Lower lobe of right lung (tissue), 2 donors: ENCODE measurements at regions not wholly inside any gene's neighbourhood (a gene's known extent, or its start where the extent isn't known, plus 50 kb on each side); places are given as distances from the start of the nearest gene placed in this dataset.
"Not testable (repeated sequence)": the region's sequence is repeated elsewhere in the genome, so short reads cannot be mapped to it uniquely, and the experiment has no call there.

Experiments
- ATAC-seq, 2 donors: fragments of 200-7000 bp; cut with Tn5 transposase; one replicate each; pipeline ENCODE4 v1.9.1; 2020 to 2022; ENCODE audit warnings: mild to moderate bottlenecking in 2 of 2, moderate library complexity in 2 of 2
- DNase-seq: peaks from one replicate; pipeline ENCODE4 v3.0.0-alpha.2; 2020
- H3K27ac ChIP-seq: fragments of 200-600 bp; one replicate; pipeline ENCODE4 v1.8.0; 2022
- H3K27me3 ChIP-seq: fragments of 200-600 bp; one replicate; pipeline ENCODE4 v1.8.0; 2022; ENCODE audit warnings: low read depth
- H3K36me3 ChIP-seq: fragments of 200-600 bp; one replicate; pipeline ENCODE4 v1.8.0; 2022; ENCODE audit warnings: mild to moderate bottlenecking
- H3K4me1 ChIP-seq: fragments of 200-600 bp; one replicate; pipeline ENCODE4 v1.8.0; 2022
- H3K4me3 ChIP-seq: fragments of 200-600 bp; one replicate; pipeline ENCODE4 v1.8.0; 2022; ENCODE audit warnings: mild to moderate bottlenecking
- H3K9me3 ChIP-seq: fragments of 200-600 bp; one replicate; pipeline ENCODE4 v1.8.0; 2022
- CTCF ChIP-seq: fragments of 200-600 bp; IDR thresholded peaks from one replicate; pipeline ENCODE4 v1.8.0; 2022; ENCODE audit warnings: antibody characterized with exemption, mild to moderate bottlenecking
- intact Hi-C: fragments of 100-400 bp; cut with DNase I; formaldehyde crosslinking; loops from one replicate; pipeline ENCODE4 v1.11.0; 2022
- donor health status: DM: no; HTN: yes; CAD: no; lungs with severe emphysema.

DNA sequence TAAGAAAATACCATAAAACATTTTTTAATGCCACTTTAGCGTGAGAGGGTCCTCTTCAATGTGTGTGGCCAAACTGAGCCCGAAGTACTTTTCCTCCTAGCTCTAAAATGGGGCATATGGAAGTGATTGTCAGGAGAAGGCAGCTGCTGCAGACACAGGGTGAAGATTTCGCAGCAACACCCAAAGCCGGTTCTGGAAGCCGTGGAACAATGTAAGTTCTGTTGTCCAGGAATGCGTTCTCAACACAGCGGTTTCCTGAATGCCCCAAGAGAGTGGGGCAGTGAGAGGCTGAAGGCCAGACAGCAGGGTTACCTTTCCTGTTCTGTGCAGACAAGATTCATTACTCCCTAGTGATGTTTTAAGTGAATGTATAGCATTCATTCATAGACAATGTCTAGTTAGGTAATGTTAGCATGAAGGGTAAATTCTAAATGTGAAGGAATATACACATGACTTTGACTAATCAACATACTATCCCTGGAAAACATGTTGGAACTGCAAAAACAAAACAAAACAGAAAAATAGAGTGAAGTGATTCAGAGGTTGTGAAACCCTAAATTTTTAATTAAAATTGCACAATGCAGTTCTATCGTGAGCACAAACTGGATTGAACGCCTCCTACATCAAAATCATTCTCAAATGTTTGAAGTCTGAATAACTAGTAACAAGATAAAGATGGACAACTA, 197.0 kb upstream of the SEMA6A start:
- ATAC-seq (no peak), DNase-seq (no peak)
- Histone ChIP-seq H3K27me3 (no peaks in the 10 kb centered on the region), H3K27ac (no peak overlapping the region), H3K4me1 (no peaks in the 10 kb centered on the region), H3K4me3 (no peak overlapping the region), H3K36me3 (no peaks in the 10 kb centered on the region), H3K9me3 (no peaks in the 10 kb centered on the region)
- intact Hi-C loops: no loop called here
- no peak for TF ChIP-seq CTCF

- H3K4me1 ChIP-seq, H3K27ac ChIP-seq, ATAC-seq, H3K36me3 ChIP-seq, DNase-seq, H3K27me3 ChIP-seq, H3K9me3 ChIP-seq, intact Hi-C loops, H3K4me3 ChIP-seq: not testable (repeated sequence)
These were observed 195.3 kb upstream of the SEMA6A start for GRCh38 chr5:116769953-116770352.

DNA sequence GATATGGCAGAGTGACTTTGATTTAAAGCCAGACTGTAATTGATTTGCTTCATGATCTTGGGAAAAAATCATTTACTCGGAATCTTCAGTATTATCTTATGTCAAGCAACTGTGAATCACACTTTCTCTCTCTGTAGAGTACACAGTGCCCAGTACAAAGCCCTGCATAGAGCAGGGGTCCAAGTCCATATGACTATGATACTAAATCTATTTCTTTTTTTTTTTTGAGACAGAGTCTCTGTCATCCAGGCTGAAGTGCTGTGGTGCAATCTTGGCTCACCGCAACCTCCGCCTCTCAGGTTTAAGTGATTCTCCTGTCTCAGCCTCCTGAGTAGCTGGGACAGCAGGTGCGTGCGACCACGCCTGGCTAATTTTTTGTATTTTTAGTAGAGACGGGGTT, 194.8 kb upstream of the SEMA6A start:
- no peak for ATAC-seq
- Histone ChIP-seq H3K9me3 (no peaks in the 10 kb centered on the region), H3K4me3 (no peak overlapping the region), H3K4me1 (no peaks in the 10 kb centered on the region), H3K27me3 (no peaks in the 10 kb centered on the region), H3K27ac (no peak overlapping the region), H3K36me3 (no peaks in the 10 kb centered on the region)
- intact Hi-C loops: no loop called here
- no peak for TF ChIP-seq CTCF
- DNase-seq: no peak

- H3K4me1 ChIP-seq: no peaks in the 10 kb centered on the region
- no peaks in the 10 kb centered on the region for H3K9me3 ChIP-seq
- intact Hi-C loops: no loop called here
- no peak overlapping the region for H3K4me3 ChIP-seq
- no peaks in the 10 kb centered on the region for H3K27me3 ChIP-seq
- TF ChIP-seq CTCF: no peak
- peak in 1 of 2 donors; percentile 46 for ATAC-seq
- DNase-seq: no peak
- H3K36me3 ChIP-seq: no peaks in the 10 kb centered on the region
- no peak overlapping the region for H3K27ac ChIP-seq
These were observed 191.9 kb upstream of the SEMA6A start for GRCh38 chr5:116766470-116766947.

- Histone ChIP-seq H3K27me3 (no peaks in the 10 kb centered on the region), H3K4me1 (no peaks in the 10 kb centered on the region), H3K4me3 (no peak overlapping the region), H3K36me3 (no peaks in the 10 kb centered on the region), H3K9me3 (no peaks in the 10 kb centered on the region), H3K27ac (no peak overlapping the region)
- ATAC-seq: no peak
- TF ChIP-seq CTCF: no peak
- DNase-seq: no peak
- intact Hi-C loops: no loop called here
These were observed 190.8 kb upstream of the SEMA6A start for GRCh38 chr5:116765441-116765840.

DNA sequence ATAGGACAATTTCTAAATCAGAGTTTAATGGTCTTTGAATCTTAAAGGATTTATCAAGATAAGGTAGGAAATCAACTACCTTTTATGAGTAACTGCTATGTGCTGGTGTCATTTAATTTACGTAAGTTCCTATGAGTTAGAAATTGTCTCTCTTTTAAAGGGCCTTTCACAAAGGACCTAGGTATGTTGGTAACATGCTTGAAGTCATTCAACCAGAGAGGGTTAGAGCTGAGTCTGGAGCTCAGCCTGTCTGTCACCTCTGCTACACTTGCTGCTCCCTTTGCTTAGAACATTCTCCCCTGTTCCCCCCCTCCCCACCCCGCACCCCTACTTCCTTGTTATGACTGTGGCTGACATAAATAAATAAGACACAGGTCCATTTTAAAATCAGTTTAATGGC, 190.3 kb upstream of the SEMA6A start:
- no peaks in the 10 kb centered on the region for H3K27me3 ChIP-seq
- TF ChIP-seq CTCF: no peak
- H3K4me3 ChIP-seq: no peak overlapping the region
- H3K4me1 ChIP-seq: no peaks in the 10 kb centered on the region
- no peaks in the 10 kb centered on the region for H3K36me3 ChIP-seq
- DNase-seq (no peak), ATAC-seq (no peak)
- H3K27ac ChIP-seq: no peak overlapping the region
- no peaks in the 10 kb centered on the region for H3K9me3 ChIP-seq
- intact Hi-C loops: no loop called here
